ENCODE measurements at regions not wholly inside any gene's neighbourhood (a gene's known extent, or its start where the extent isn't known, plus 50 kb on each side); places are given as distances from the start of the nearest gene placed in this dataset.
A peak's percentile ranks its signal among the peaks of the same experiment; 100 is the strongest.

GRCh38 chr2:237270520-237270919, 143.4 kb downstream of the COL6A3 start:
- no peak overlapping the region for H4K8ac ChIP-seq (ENCODE audit: low read length)
- H2BK12ac ChIP-seq (ENCODE audit: low read length in 2 of 2), result peak overlapping the region; percentile 69 to 86
- H3K27ac ChIP-seq (ENCODE audit: low read length, poor library complexity, severe bottlenecking), result no peak overlapping the region
- H3K4me1 ChIP-seq (ENCODE audit: control insufficient read depth, insufficient read depth, low read depth, low read length), result peaks cover 11% of the 10 kb centered on the region
- H3K23ac ChIP-seq (ENCODE audit: low read length in 2 of 2), result no peak overlapping the region
- H2AK5ac ChIP-seq (ENCODE audit: low read length, severe bottlenecking), result no peak overlapping the region
- H3K18ac ChIP-seq (ENCODE audit: low read depth in 1 of 2, low read length in 2 of 2), result peak overlapping the region in 1 of 2 experiments; percentile 88
- H2BK120ac ChIP-seq (ENCODE audit: low read depth, low read length), result no peak overlapping the region
- H3K36me3 ChIP-seq (ENCODE audit: control insufficient read depth in 1 of 2, insufficient read depth in 2 of 2, low read depth in 1 of 2, low read length in 2 of 2), result peaks cover 0 to 6% of the 10 kb centered on the region in 2 experiments
- no peak for DNase-seq
- no peak overlapping the region for H2BK5ac ChIP-seq (ENCODE audit: low read depth, low read length, poor library complexity, severe bottlenecking)
- H2BK15ac ChIP-seq (ENCODE audit: low read depth, poor library complexity, severe bottlenecking), result no peak overlapping the region
- no peak overlapping the region for H3K4me2 ChIP-seq (ENCODE audit: low read length, poor library complexity, severe bottlenecking)
- no peaks in the 10 kb centered on the region for H3K27me3 ChIP-seq (ENCODE audit: control insufficient read depth in 1 of 2, insufficient read depth in 1 of 2, low read length in 2 of 2)
- H3K14ac ChIP-seq (ENCODE audit: low read length in 2 of 2), result no peak overlapping the region
- H3K79me1 ChIP-seq (replicated peaks; ENCODE audit: low read length, poor library complexity, severe bottlenecking), result no peaks in the 10 kb centered on the region
- H4K91ac ChIP-seq (ENCODE audit: low read length), result no peak overlapping the region
- peak overlapping the region in 1 of 2 experiments; percentile 40 for H3K4ac ChIP-seq (ENCODE audit: low read depth in 1 of 2, low read length in 2 of 2)
- no peak overlapping the region for H2AFZ ChIP-seq (ENCODE audit: low read depth, low read length)
- no peak overlapping the region for H3K4me3 ChIP-seq (ENCODE audit: insufficient read depth in 1 of 2, low read depth in 1 of 2, low read length in 2 of 2)
- WGBS, result 91% methylated on average over 3 of the region's 3 CpGs
- peaks cover 9% of the 10 kb centered on the region for H3K9me3 ChIP-seq (ENCODE audit: control insufficient read depth, low read length)
- H3K9ac ChIP-seq (ENCODE audit: low read length), result peak overlapping the region; percentile 57

- no peak overlapping the region for H2AK5ac ChIP-seq (ENCODE audit: low read length, severe bottlenecking)
- H3K9ac ChIP-seq (ENCODE audit: low read length), result no peak overlapping the region
- no peak overlapping the region for H3K18ac ChIP-seq (ENCODE audit: low read depth in 1 of 2, low read length in 2 of 2)
- H3K27me3 ChIP-seq (ENCODE audit: control insufficient read depth in 1 of 2, insufficient read depth in 1 of 2, low read length in 2 of 2), result no peaks in the 10 kb centered on the region
- no peak overlapping the region for H3K14ac ChIP-seq (ENCODE audit: low read length in 2 of 2)
- H2BK15ac ChIP-seq (ENCODE audit: low read depth, poor library complexity, severe bottlenecking), result no peak overlapping the region
- H2BK12ac ChIP-seq (ENCODE audit: low read length in 2 of 2), result no peak overlapping the region
- no peak overlapping the region for H3K23ac ChIP-seq (ENCODE audit: low read length in 2 of 2)
- no peak overlapping the region for H2BK5ac ChIP-seq (ENCODE audit: low read depth, low read length, poor library complexity, severe bottlenecking)
- H4K8ac ChIP-seq (ENCODE audit: low read length), result no peak overlapping the region
- 95% methylated on average over 4 of the region's 6 CpGs for WGBS
- peak; percentile 49 for DNase-seq
- H3K36me3 ChIP-seq (ENCODE audit: control insufficient read depth in 1 of 2, insufficient read depth in 2 of 2, low read depth in 1 of 2, low read length in 2 of 2), result peaks cover 0 to 9% of the 10 kb centered on the region in 2 experiments
- H4K91ac ChIP-seq (ENCODE audit: low read length), result no peak overlapping the region
- H3K9me3 ChIP-seq (ENCODE audit: control insufficient read depth, low read length), result peaks cover 15% of the 10 kb centered on the region
- H3K4me3 ChIP-seq (ENCODE audit: insufficient read depth in 1 of 2, low read depth in 1 of 2, low read length in 2 of 2), result no peak overlapping the region
- no peak overlapping the region for H3K27ac ChIP-seq (ENCODE audit: low read length, poor library complexity, severe bottlenecking)
- no peak overlapping the region for H3K4ac ChIP-seq (ENCODE audit: low read depth in 1 of 2, low read length in 2 of 2)
- H3K4me2 ChIP-seq (ENCODE audit: low read length, poor library complexity, severe bottlenecking), result no peak overlapping the region
- no peaks in the 10 kb centered on the region for H3K79me1 ChIP-seq (replicated peaks; ENCODE audit: low read length, poor library complexity, severe bottlenecking)
- peaks cover 11% of the 10 kb centered on the region for H3K4me1 ChIP-seq (ENCODE audit: control insufficient read depth, insufficient read depth, low read depth, low read length)
- H2BK120ac ChIP-seq (ENCODE audit: low read depth, low read length), result no peak overlapping the region
- H2AFZ ChIP-seq (ENCODE audit: low read depth, low read length), result no peak overlapping the region
These were observed 142.0 kb downstream of the COL6A3 start for GRCh38 chr2:237271698-237272652.
